Endothelial cell of umbilical vein (primary cell): ENCODE measurements at regions not wholly inside any gene's neighbourhood (a gene's known extent, or its start where the extent isn't known, plus 50 kb on each side); places are given as distances from the start of the nearest gene placed in this dataset.

Experiments used
- BruUV-seq: library from RNA; stranded (reverse); fragments of 400-500 nt; replicated peaks from 2 replicates; lab custom pipeline; 2021; lab: Mats Ljungman, UMichigan
- CTCF ChIA-PET: fragments of 300-600, 350-600 bp; sonication (Branson Sonifier 250); formaldehyde crosslinking; loops from one replicate; lab custom pipeline; 2021; ENCODE audit warnings: antibody characterized with exemption, inconsistent platforms; lab: Charles Lee
- POLR2A ChIA-PET: fragments of 300-600, 350-600 bp; sonication (Branson Sonifier 250); formaldehyde crosslinking; loops from one replicate; lab custom pipeline; 2021; ENCODE audit warnings: antibody characterized with exemption, inconsistent platforms; lab: Charles Lee
- DNase-seq: peaks from one replicate; pipeline ENCODE4 v3.0.0-alpha.2; 2011; ENCODE audit warnings: low read depth, low spot score
- FAIRE-seq: peaks from 2 replicates; lab custom pipeline; 2011; peaks lifted over from hg19 to GRCh38; lab: Jason Lieb, UNC
- H2AFZ ChIP-seq: 2 replicates; pipeline ENCODE4 v1.6.0; 2012; ENCODE audit warnings: low read depth, low read length, control low read depth, inconsistent platforms
- H3K27ac ChIP-seq: 2 replicates; pipeline ENCODE4 v1.5.1; 2011; ENCODE audit warnings: low read depth, mild to moderate bottlenecking, control low read depth, low read length, moderate library complexity; ENCODE audit not compliant: insufficient read depth
- H3K27me3 ChIP-seq, 2 experiments: 2 replicates each; pipeline versions ENCODE4 v1.6.0 to v1.6.1; 2011; ENCODE audit warnings: low read length in 2 of 2, mixed read lengths in 1 of 2; ENCODE audit not compliant: control insufficient read depth in 2 of 2, insufficient read depth in 2 of 2
- H3K36me3 ChIP-seq, 2 experiments: 2 replicates in 1 of 2; 3 replicates in 1 of 2; pipeline ENCODE4 v1.5.1; 2011; ENCODE audit warnings: low read length in 2 of 2, mild to moderate bottlenecking in 1 of 2, moderate library complexity in 1 of 2; ENCODE audit not compliant: control insufficient read depth in 2 of 2, insufficient read depth in 2 of 2; ENCODE audit errors: extremely low read depth in 1 of 2
- H3K4me1 ChIP-seq: 3 replicates; pipeline ENCODE4 v1.5.1; 2011; ENCODE audit warnings: mild to moderate bottlenecking, low read length; ENCODE audit not compliant: control insufficient read depth, insufficient read depth; ENCODE audit errors: extremely low read depth
- H3K4me2 ChIP-seq: 2 replicates; pipeline ENCODE4 v1.6.1; 2011; ENCODE audit warnings: low read length, control low read depth, mixed read lengths; ENCODE audit not compliant: insufficient read depth
- H3K4me3 ChIP-seq, 3 experiments: fragments of 200-600 bp in 1 of 3; sonication (generic), shearing (Covaris generic) in 1 of 3; replicated peaks in 1 of 3; 2 replicates each; pipeline ENCODE4 v1.5.1; 2011 to 2016; ENCODE audit warnings: control low read depth in 3 of 3, low read length in 3 of 3, mild to moderate bottlenecking in 2 of 3, inconsistent platforms in 1 of 3, low read depth in 1 of 3, moderate library complexity in 1 of 3; ENCODE audit not compliant: insufficient read depth in 1 of 3
- H3K79me2 ChIP-seq: 2 replicates; pipeline ENCODE4 v1.6.0; 2012; ENCODE audit warnings: low read length, inconsistent platforms; ENCODE audit not compliant: control insufficient read depth, insufficient read depth
- H3K9ac ChIP-seq: replicated peaks from 2 replicates; pipeline ENCODE3; 2011; ENCODE audit warnings: low read length, control low read depth; ENCODE audit not compliant: insufficient read depth; ENCODE audit errors: extremely low read depth
- H3K9me1 ChIP-seq: replicated peaks from 3 replicates; pipeline ENCODE4 v1.6.0; 2011; ENCODE audit warnings: mild to moderate bottlenecking, low read length; ENCODE audit not compliant: control insufficient read depth, insufficient read depth; ENCODE audit errors: extremely low read depth
- H3K9me3 ChIP-seq: replicated peaks from 2 replicates; pipeline ENCODE4 v1.5.1; 2012; ENCODE audit warnings: low read length, inconsistent platforms; ENCODE audit not compliant: control insufficient read depth, insufficient read depth
- H4K20me1 ChIP-seq: replicated peaks from 2 replicates; pipeline ENCODE3; 2011; ENCODE audit warnings: mild to moderate bottlenecking, low read length; ENCODE audit not compliant: control insufficient read depth, insufficient read depth; ENCODE audit errors: extremely low read depth
- EZH2 ChIP-seq: IDR thresholded peaks from 2 replicates; pipeline ENCODE4 v1.6.1; 2012; ENCODE audit warnings: borderline replicate concordance, low read depth, mild to moderate bottlenecking, moderate library complexity, low read length, inconsistent platforms; ENCODE audit not compliant: severe bottlenecking
- FOS ChIP-seq: IDR thresholded peaks from 2 replicates; pipeline ENCODE4 v1.6.1; 2011; ENCODE audit warnings: mild to moderate bottlenecking, low read length, moderate library complexity, borderline replicate concordance; ENCODE audit not compliant: insufficient read depth
- GATA2 ChIP-seq: IDR thresholded peaks from 2 replicates; pipeline ENCODE4 v1.7.0; 2011; ENCODE audit warnings: low read depth, mild to moderate bottlenecking, moderate library complexity, mixed read lengths, low read length; ENCODE audit not compliant: insufficient read length, insufficient read depth
- MYC ChIP-seq: IDR thresholded peaks from one replicate; pipeline ENCODE4 v1.6.1; 2011; ENCODE audit warnings: mild to moderate bottlenecking, low read depth, low read length
- POLR2A ChIP-seq: IDR thresholded peaks from 2 replicates; pipeline ENCODE4 v1.6.1; 2012; ENCODE audit warnings: low read depth, mild to moderate bottlenecking, control low read depth, low read length
- POLR2AphosphoS5 ChIP-seq: IDR thresholded peaks from 2 replicates; pipeline ENCODE4 v1.6.1; 2012; ENCODE audit warnings: low read depth, mild to moderate bottlenecking, control low read depth, low read length, moderate library complexity; ENCODE audit not compliant: insufficient read depth
- dilution Hi-C: fragments of 300-500 bp; cut with MboI; formaldehyde crosslinking; loops from one replicate; pipeline ENCODE4 v1.15.0; 2019; ENCODE audit warnings: low sequenced_read_pairs; ENCODE audit not compliant: extremely low pct_ligation_motif_present
- intact Hi-C: fragments of 100-400 bp; cut with micrococcal nuclease; formaldehyde crosslinking; loops from one replicate; pipeline ENCODE4 v1.10.0; 2022
- TF ChIP-seq, protein P1 (sequence below): IDR thresholded peaks from 2 replicates; pipeline ENCODE4 v1.6.1; 2011; ENCODE audit not compliant: insufficient read depth, insufficient read length
- TF ChIP-seq, protein P2 (sequence below), 2 donors: IDR thresholded peaks; 1 replicate in 1 of 2; 2 replicates in 1 of 2; pipeline ENCODE4 v1.5.1; 2011; ENCODE audit warnings: low read length in 2 of 2, mild to moderate bottlenecking in 2 of 2, moderate library complexity in 2 of 2, control low read depth in 1 of 2, inconsistent platforms in 1 of 2, low read depth in 1 of 2; ENCODE audit not compliant: insufficient read depth in 1 of 2; ENCODE audit errors: extremely low read depth in 1 of 2

DNA sequence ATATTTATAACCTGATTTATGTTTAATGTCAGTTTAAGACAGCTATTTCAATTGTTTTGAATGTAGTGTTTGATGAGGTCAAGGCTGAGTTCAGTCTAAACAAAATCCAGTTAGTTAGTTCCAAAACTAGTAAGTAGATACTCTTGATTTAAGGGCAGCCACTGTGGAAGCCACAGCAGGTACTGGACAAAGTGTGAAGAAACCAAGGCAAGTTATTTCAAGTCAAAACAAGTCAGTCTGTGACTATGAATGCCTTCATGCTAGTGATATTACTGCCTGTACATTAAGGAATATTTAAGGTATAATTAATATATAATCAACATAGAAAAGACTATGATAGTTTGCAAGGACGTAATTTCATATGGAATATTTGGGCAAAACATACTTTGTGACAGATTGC is 362.3 kb downstream of the DMRTA1 start:
- Histone ChIP-seq H3K36me3 (no peaks in the 10 kb centered on the region), H3K79me2 (no peaks in the 10 kb centered on the region), H3K9ac (no peak overlapping the region), H2AFZ (no peak overlapping the region), H4K20me1 (no peaks in the 10 kb centered on the region), H3K4me3 (no peak overlapping the region), H3K9me1 (no peaks in the 10 kb centered on the region), H3K27ac (no peak overlapping the region), H3K4me2 (no peak overlapping the region), H3K4me1 (no peaks in the 10 kb centered on the region), H3K9me3 (no peaks in the 10 kb centered on the region), H3K27me3 (no peaks in the 10 kb centered on the region)
- ChIA-PET CTCF (interaction anchor here (0.7 to 1.5 kb wide), 3 partner anchors 284 to 683 kb away, joined by 3 to 5 read pairs (median 4); no protein-coding TSS in a partner anchor), POLR2A (no interaction called here)
- BruUV-seq = no TSS peak
- dilution Hi-C loops = no loop called here
- DNase-seq (no peak), FAIRE-seq (no peak)
- TF ChIP-seq GATA2 (no peak), FOS (no peak), EZH2 (no peak), POLR2A (no peak), POLR2AphosphoS5 (no peak), MYC (no peak)
- TF ChIP-seq, protein P1, sequence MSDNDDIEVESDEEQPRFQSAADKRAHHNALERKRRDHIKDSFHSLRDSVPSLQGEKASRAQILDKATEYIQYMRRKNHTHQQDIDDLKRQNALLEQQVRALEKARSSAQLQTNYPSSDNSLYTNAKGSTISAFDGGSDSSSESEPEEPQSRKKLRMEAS = no peak
- TF ChIP-seq, protein P2, sequence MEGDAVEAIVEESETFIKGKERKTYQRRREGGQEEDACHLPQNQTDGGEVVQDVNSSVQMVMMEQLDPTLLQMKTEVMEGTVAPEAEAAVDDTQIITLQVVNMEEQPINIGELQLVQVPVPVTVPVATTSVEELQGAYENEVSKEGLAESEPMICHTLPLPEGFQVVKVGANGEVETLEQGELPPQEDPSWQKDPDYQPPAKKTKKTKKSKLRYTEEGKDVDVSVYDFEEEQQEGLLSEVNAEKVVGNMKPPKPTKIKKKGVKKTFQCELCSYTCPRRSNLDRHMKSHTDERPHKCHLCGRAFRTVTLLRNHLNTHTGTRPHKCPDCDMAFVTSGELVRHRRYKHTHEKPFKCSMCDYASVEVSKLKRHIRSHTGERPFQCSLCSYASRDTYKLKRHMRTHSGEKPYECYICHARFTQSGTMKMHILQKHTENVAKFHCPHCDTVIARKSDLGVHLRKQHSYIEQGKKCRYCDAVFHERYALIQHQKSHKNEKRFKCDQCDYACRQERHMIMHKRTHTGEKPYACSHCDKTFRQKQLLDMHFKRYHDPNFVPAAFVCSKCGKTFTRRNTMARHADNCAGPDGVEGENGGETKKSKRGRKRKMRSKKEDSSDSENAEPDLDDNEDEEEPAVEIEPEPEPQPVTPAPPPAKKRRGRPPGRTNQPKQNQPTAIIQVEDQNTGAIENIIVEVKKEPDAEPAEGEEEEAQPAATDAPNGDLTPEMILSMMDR (IDR thresholded peaks at IDR 0.05; ENCODE audit: extremely low read depth in 1 of 2, insufficient read depth in 1 of 2, low read depth in 1 of 2, low read length in 2 of 2) = no peak
- intact Hi-C loops = no loop called here
